ENCODE measurements at regions not wholly inside any gene's neighbourhood (a gene's known extent, or its start where the extent isn't known, plus 50 kb on each side); places are given as distances from the start of the nearest gene placed in this dataset.

GRCh38 chr22:26906464-26906863 lies 249.1 kb downstream of the MIAT start:
- TF ChIP-seq CTCF (IDR thresholded peaks at IDR 0.05): no peak
- no peak for TF ChIP-seq POLR2A (IDR thresholded peaks at IDR 0.05)
- no peak overlapping the region for H3K27ac ChIP-seq
- no peak overlapping the region for H3K4me3 ChIP-seq
- no peaks in the 10 kb centered on the region for H3K36me3 ChIP-seq
- peaks cover 0 to 10% (median 3%) of the 10 kb centered on the region in 4 donors for H3K4me1 ChIP-seq
- no peak for DNase-seq
- H3K9me3 ChIP-seq: no peaks in the 10 kb centered on the region
- H3K27me3 ChIP-seq: no peaks in the 10 kb centered on the region

GRCh38 chr22:26907366-26907765 lies 250.0 kb downstream of the MIAT start:
- no peak overlapping the region for H3K4me3 ChIP-seq
- no peaks in the 10 kb centered on the region for H3K36me3 ChIP-seq
- TF ChIP-seq CTCF (IDR thresholded peaks at IDR 0.05) (no peak), POLR2A (IDR thresholded peaks at IDR 0.05) (no peak)
- no peaks in the 10 kb centered on the region for H3K27me3 ChIP-seq
- no peaks in the 10 kb centered on the region for H3K9me3 ChIP-seq
- no peak for DNase-seq
- H3K4me1 ChIP-seq: peaks cover 0 to 10% (median 3%) of the 10 kb centered on the region in 4 donors
- H3K27ac ChIP-seq: no peak overlapping the region

- DNase-seq: no peak
- Histone ChIP-seq H3K9me3 (no peaks in the 10 kb centered on the region), H3K27ac (no peak overlapping the region), H3K4me3 (no peak overlapping the region), H3K4me1 (no peaks in the 10 kb centered on the region), H3K27me3 (no peaks in the 10 kb centered on the region), H3K36me3 (no peaks in the 10 kb centered on the region)
- TF ChIP-seq POLR2A (IDR thresholded peaks at IDR 0.05) (no peak), CTCF (IDR thresholded peaks at IDR 0.05) (no peak)
These were observed 253.5 kb downstream of the MIAT start for GRCh38 chr22:26910845-26911244.

GRCh38 chr22:26912655-26913345 lies 255.4 kb downstream of the MIAT start:
- Histone ChIP-seq H3K36me3 (no peaks in the 10 kb centered on the region), H3K27ac (no peak overlapping the region), H3K4me1 (no peaks in the 10 kb centered on the region), H3K27me3 (no peaks in the 10 kb centered on the region), H3K9me3 (no peaks in the 10 kb centered on the region), H3K4me3 (no peak overlapping the region)
- TF ChIP-seq CTCF (IDR thresholded peaks at IDR 0.05) (no peak), POLR2A (IDR thresholded peaks at IDR 0.05) (no peak)
- no peak for DNase-seq

GRCh38 chr22:26914519-26915185 lies 257.3 kb downstream of the MIAT start:
- no peak for DNase-seq
- no peaks in the 10 kb centered on the region for H3K27me3 ChIP-seq
- H3K27ac ChIP-seq: no peak overlapping the region
- H3K4me3 ChIP-seq: no peak overlapping the region
- TF ChIP-seq CTCF (IDR thresholded peaks at IDR 0.05) (no peak), POLR2A (IDR thresholded peaks at IDR 0.05) (no peak)
- no peaks in the 10 kb centered on the region for H3K9me3 ChIP-seq
- H3K4me1 ChIP-seq: no peaks in the 10 kb centered on the region
- H3K36me3 ChIP-seq: no peaks in the 10 kb centered on the region

Data from Peyer's patch (tissue), 4 donors.